IMR-90 (cell line): ENCODE measurements at regions not wholly inside any gene's neighbourhood (a gene's known extent, or its start where the extent isn't known, plus 50 kb on each side); places are given as distances from the start of the nearest gene placed in this dataset.

Source experiments
- ATAC-seq: fragments of 200-7000 bp; cut with Tn5 transposase; 2 replicates; pipeline ENCODE4 v1.9.1; 2020; ENCODE audit warnings: low read depth, mild to moderate bottlenecking, moderate library complexity
- BruUV-seq: library from RNA; stranded (reverse); fragments of 400-500 nt; replicated peaks from 2 replicates; lab custom pipeline; 2021; lab: Mats Ljungman, UMichigan
- CTCF ChIA-PET: fragments of 300-600 bp; formaldehyde crosslinking; extraction: SDS; loops from one replicate; lab custom pipeline; 2021; ENCODE audit warnings: antibody characterized with exemption; lab: Yijun Ruan, JAX
- POLR2A ChIA-PET: fragments of 300-600 bp; sonication (Branson Sonifier 250); formaldehyde crosslinking; loops from one replicate; lab custom pipeline; 2022; ENCODE audit warnings: antibody characterized with exemption; ENCODE audit not compliant: unreplicated experiment; lab: Charles Lee
- DNase-seq: peaks from one replicate; pipeline ENCODE4 v3.0.0; 2013
- H2AFZ ChIP-seq: replicated peaks from 2 replicates; pipeline ENCODE3; 2013; ENCODE audit warnings: low read length, mild to moderate bottlenecking; ENCODE audit not compliant: poor library complexity
- H2AK5ac ChIP-seq: 2 replicates; pipeline ENCODE4 v1.6.1; 2013; ENCODE audit warnings: low read depth, low read length, inconsistent platforms
- H2AK9ac ChIP-seq: replicated peaks from 2 replicates; pipeline ENCODE3; 2013; ENCODE audit warnings: mild to moderate bottlenecking, low read depth, low read length, moderate library complexity; ENCODE audit not compliant: poor library complexity
- H2BK120ac ChIP-seq: 2 replicates; pipeline ENCODE4 v1.6.1; 2013; ENCODE audit warnings: low read depth, low read length, inconsistent platforms
- H2BK15ac ChIP-seq: 3 replicates; pipeline ENCODE4 v1.6.1; 2013; ENCODE audit warnings: low read depth, low read length, inconsistent platforms
- H2BK20ac ChIP-seq: 2 replicates; pipeline ENCODE4 v1.6.1; 2013; ENCODE audit warnings: low read depth, mild to moderate bottlenecking, inconsistent platforms, low read length, moderate library complexity
- H2BK5ac ChIP-seq: 2 replicates; pipeline ENCODE4 v1.6.1; 2013; ENCODE audit warnings: mild to moderate bottlenecking, low read depth, low read length, inconsistent platforms; ENCODE audit not compliant: poor library complexity, severe bottlenecking
- H3K14ac ChIP-seq: replicated peaks from 2 replicates; pipeline ENCODE4 v1.6.1; 2013; ENCODE audit warnings: low read depth, low read length, inconsistent platforms
- H3K18ac ChIP-seq: 2 replicates; pipeline ENCODE4 v1.6.1; 2013; ENCODE audit warnings: low read depth, low read length, control low read depth
- H3K23ac ChIP-seq: 2 replicates; pipeline ENCODE4 v1.6.1; 2013; ENCODE audit warnings: low read depth, low read length, inconsistent platforms
- H3K27ac ChIP-seq: 2 replicates; pipeline ENCODE4 v1.5.1; 2013; ENCODE audit warnings: mild to moderate bottlenecking, control low read depth, low read length; ENCODE audit not compliant: insufficient read depth
- H3K27me3 ChIP-seq: 2 replicates; pipeline ENCODE4 v1.6.1; 2013; ENCODE audit warnings: low read length; ENCODE audit not compliant: control insufficient read depth, insufficient read depth
- H3K36me3 ChIP-seq: 2 replicates; pipeline ENCODE4 v1.6.1; 2013; ENCODE audit warnings: low read length, mixed read lengths; ENCODE audit not compliant: control insufficient read depth, insufficient read depth
- H3K4ac ChIP-seq: 2 replicates; pipeline ENCODE4 v1.6.1; 2013; ENCODE audit warnings: low read depth, low read length, inconsistent platforms
- H3K4me1 ChIP-seq: 2 replicates; pipeline ENCODE4 v1.6.1; 2013; ENCODE audit warnings: low read length, mixed read lengths; ENCODE audit not compliant: control insufficient read depth, insufficient read depth
- H3K4me2 ChIP-seq: 2 replicates; pipeline ENCODE4 v1.6.1; 2013; ENCODE audit warnings: low read depth, mild to moderate bottlenecking, control low read depth, low read length, moderate library complexity
- H3K4me3 ChIP-seq: 2 replicates; pipeline ENCODE4 v1.5.1; 2013; ENCODE audit warnings: low read depth, mild to moderate bottlenecking, control low read depth, low read length, moderate library complexity; ENCODE audit not compliant: insufficient read depth
- H3K56ac ChIP-seq: 2 replicates; pipeline ENCODE4 v1.6.1; 2013; ENCODE audit warnings: low read length, inconsistent platforms; ENCODE audit not compliant: insufficient read depth; ENCODE audit errors: extremely low read depth
- H3K79me1 ChIP-seq, 2 experiments: 2 replicates each; pipeline ENCODE4 v1.6.1; 2013; ENCODE audit warnings: low read length in 2 of 2, inconsistent platforms in 1 of 2, low read depth in 1 of 2
- H3K9ac ChIP-seq: 2 replicates; pipeline ENCODE4 v1.6.1; 2013; ENCODE audit warnings: low read depth, low read length, control low read depth
- H3K9me1 ChIP-seq: 2 replicates; pipeline ENCODE4 v1.6.1; 2013; ENCODE audit warnings: low read length, inconsistent platforms; ENCODE audit not compliant: insufficient read depth
- H3K9me3 ChIP-seq: 2 replicates; pipeline ENCODE4 v1.6.1; 2013; ENCODE audit warnings: low read length; ENCODE audit not compliant: control insufficient read depth, insufficient read depth
- H4K20me1 ChIP-seq: 2 replicates; pipeline ENCODE4 v1.6.1; 2013; ENCODE audit warnings: low read length, inconsistent platforms; ENCODE audit not compliant: insufficient read depth
- H4K5ac ChIP-seq: 2 replicates; pipeline ENCODE4 v1.6.1; 2013; ENCODE audit warnings: mild to moderate bottlenecking, low read depth, low read length, control low read depth
- H4K8ac ChIP-seq, 2 experiments: 2 replicates each; pipeline ENCODE4 v1.6.1; 2013; ENCODE audit warnings: low read depth in 2 of 2, low read length in 2 of 2, control low read depth in 1 of 2, inconsistent platforms in 1 of 2
- H4K91ac ChIP-seq: 2 replicates; pipeline ENCODE4 v1.6.1; 2013; ENCODE audit warnings: low read depth, low read length, inconsistent platforms; ENCODE audit not compliant: insufficient read depth
- BHLHE40 ChIP-seq: fragments of 150-350 bp; IDR thresholded peaks from 2 replicates; pipeline ENCODE4 v1.6.1; 2016; ENCODE audit warnings: mild to moderate bottlenecking, low read depth, low read length
- CEBPB ChIP-seq: IDR thresholded peaks from 2 replicates; pipeline ENCODE4 v1.6.1; 2012; ENCODE audit warnings: low read depth, low read length, improper control_type of control experiment
- MAFK ChIP-seq: IDR thresholded peaks from 2 replicates; pipeline ENCODE4 v1.6.1; 2012; ENCODE audit warnings: low read depth, low read length, improper control_type of control experiment
- RAD21 ChIP-seq: IDR thresholded peaks from 2 replicates; pipeline ENCODE4 v1.6.1; 2012; ENCODE audit warnings: low read length, improper control_type of control experiment
- RFX5 ChIP-seq: IDR thresholded peaks from 2 replicates; pipeline ENCODE4 v1.8.0; 2012; ENCODE audit warnings: low read depth, mild to moderate bottlenecking, low read length, moderate library complexity
- SMC3 ChIP-seq: fragments of 150-350 bp; IDR thresholded peaks from 2 replicates; pipeline ENCODE4 v1.6.1; 2016; ENCODE audit warnings: low read depth, mild to moderate bottlenecking, antibody characterized with exemption, low read length, moderate library complexity
- WGBS, 2 experiments: methylation state at CpG; one replicate each; pipeline versions ENCODE4 v1.1.5 to v1.1.7; 2013; ENCODE audit warnings: missing lambda C conversion rate in 2 of 2; ENCODE audit not compliant: insufficient read length in 1 of 2; ENCODE audit errors: extremely low coverage in 2 of 2; 5-methylcytosine and 5-hydroxymethylcytosine counted together
- dilution Hi-C: fragments of 300-500 bp; cut with HindIII; formaldehyde crosslinking; loops from one replicate; pipeline ENCODE4 v1.14.3; 2018; ENCODE audit warnings: low sequenced_read_pairs; ENCODE audit not compliant: unreplicated experiment
- in situ Hi-C: fragments of 300-500 bp; cut with MboI; formaldehyde crosslinking; loops from 3 replicates; pipeline ENCODE4 v1.14.3; 2019; ENCODE audit warnings: low sequenced_read_pairs, inconsistent platforms, mixed read lengths
- intact Hi-C: fragments of 100-400 bp; cut with micrococcal nuclease; formaldehyde crosslinking; loops from 2 replicates; pipeline ENCODE4 v1.10.0; 2022
- TF ChIP-seq, protein P1 (sequence below): fragments of 150-350 bp; IDR thresholded peaks from 2 replicates; pipeline ENCODE4 v1.6.1; 2017; ENCODE audit warnings: mild to moderate bottlenecking, antibody characterized with exemption, low read length, low read depth

- Histone ChIP-seq H3K23ac (no peak overlapping the region), H2BK5ac (no peak overlapping the region), H4K8ac (no peak overlapping the region), H2BK15ac (no peak overlapping the region), H3K18ac (no peak overlapping the region), H3K14ac (no peak overlapping the region), H3K4me1 (no peaks in the 10 kb centered on the region), H4K5ac (no peak overlapping the region), H3K4me2 (no peak overlapping the region), H2AK9ac (no peak overlapping the region), H3K79me1 (no peaks in the 10 kb centered on the region), H4K91ac (no peak overlapping the region), H3K56ac (no peak overlapping the region), H3K9ac (no peak overlapping the region), H3K27ac (no peak overlapping the region), H4K20me1 (no peaks in the 10 kb centered on the region), H3K9me1 (no peaks in the 10 kb centered on the region), H3K36me3 (no peaks in the 10 kb centered on the region), H3K4me3 (no peak overlapping the region), H3K9me3 (peaks cover 10% of the 10 kb centered on the region), H2AFZ (no peak overlapping the region), H2BK120ac (no peak overlapping the region), H2AK5ac (no peak overlapping the region), H2BK20ac (no peak overlapping the region), H3K4ac (no peak overlapping the region), H3K27me3 (no peaks in the 10 kb centered on the region)
- TF ChIP-seq CEBPB (no peak), RAD21 (no peak), BHLHE40 (no peak), RFX5 (no peak), MAFK (no peak), SMC3 (no peak)
- TF ChIP-seq, protein P1, sequence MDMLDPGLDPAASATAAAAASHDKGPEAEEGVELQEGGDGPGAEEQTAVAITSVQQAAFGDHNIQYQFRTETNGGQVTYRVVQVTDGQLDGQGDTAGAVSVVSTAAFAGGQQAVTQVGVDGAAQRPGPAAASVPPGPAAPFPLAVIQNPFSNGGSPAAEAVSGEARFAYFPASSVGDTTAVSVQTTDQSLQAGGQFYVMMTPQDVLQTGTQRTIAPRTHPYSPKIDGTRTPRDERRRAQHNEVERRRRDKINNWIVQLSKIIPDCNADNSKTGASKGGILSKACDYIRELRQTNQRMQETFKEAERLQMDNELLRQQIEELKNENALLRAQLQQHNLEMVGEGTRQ = no peak
- no peak for ATAC-seq
- POLR2A ChIA-PET = no interaction called here
- no peak for DNase-seq
- CTCF ChIA-PET = no interaction called here
- WGBS, 2 experiments = no CpG with 5 or more reads among the region's 8 CpGs
- in situ Hi-C loops = no loop called here
- intact Hi-C loops = no loop called here
- BruUV-seq = no TSS peak
- dilution Hi-C loops = no loop called here
These were observed 129.3 kb upstream of the SLC24A3 start for GRCh38 chr20:19083136-19083621.
